Coronary artery (tissue), 2 donors: ENCODE measurements at regions not wholly inside any gene's neighbourhood (a gene's known extent, or its start where the extent isn't known, plus 50 kb on each side); places are given as distances from the start of the nearest gene placed in this dataset.
"Not testable (repeated sequence)": the region's sequence is repeated elsewhere in the genome, so short reads cannot be mapped to it uniquely, and the experiment has no call there.

Experiments used
- DNase-seq: peaks from one replicate; pipeline ENCODE4 v3.0.0-alpha.2; 2017; ENCODE audit warnings: low spot score
- H3K27ac ChIP-seq, 2 donors: fragments of 200-600 bp; sonication (generic); one replicate each; pipeline ENCODE4 v1.5.1; 2016 to 2019
- H3K4me3 ChIP-seq: fragments of 200-600 bp; sonication (generic); 2 replicates; pipeline ENCODE4 v1.5.1; 2016; ENCODE audit warnings: mild to moderate bottlenecking, moderate library complexity
- TF ChIP-seq, protein P1 (sequence below): fragments of 200-600 bp; sonication (generic); IDR thresholded peaks from one replicate; pipeline ENCODE4 v1.5.1; 2019; ENCODE audit warnings: antibody characterized with exemption

DNA sequence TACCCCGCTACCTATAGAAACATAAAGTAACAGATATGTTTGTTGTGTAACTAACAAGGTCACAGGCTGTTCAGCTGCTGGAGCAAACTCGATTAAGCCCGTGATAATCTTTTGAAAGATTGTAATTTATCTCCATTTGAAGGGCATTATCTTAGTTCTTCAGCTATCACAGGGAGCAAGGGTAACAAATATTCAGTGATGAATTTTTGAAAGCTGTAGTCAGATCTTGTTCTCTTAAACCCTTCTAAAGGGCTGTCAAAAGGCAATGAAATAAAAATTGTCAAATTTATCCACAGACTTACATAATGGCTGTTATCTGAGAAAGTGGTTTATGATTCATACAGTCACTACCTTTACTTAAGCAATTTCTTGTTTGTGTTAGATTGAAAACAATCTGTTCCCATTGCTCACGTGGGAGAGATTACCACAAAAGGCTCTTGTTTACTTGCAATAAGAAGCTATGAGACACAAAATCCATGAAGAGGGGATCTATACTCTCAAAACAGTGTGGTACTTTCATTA lies 78.3 kb upstream of the ZNF608 start:
- H3K4me3 ChIP-seq: no peak overlapping the region

DNA sequence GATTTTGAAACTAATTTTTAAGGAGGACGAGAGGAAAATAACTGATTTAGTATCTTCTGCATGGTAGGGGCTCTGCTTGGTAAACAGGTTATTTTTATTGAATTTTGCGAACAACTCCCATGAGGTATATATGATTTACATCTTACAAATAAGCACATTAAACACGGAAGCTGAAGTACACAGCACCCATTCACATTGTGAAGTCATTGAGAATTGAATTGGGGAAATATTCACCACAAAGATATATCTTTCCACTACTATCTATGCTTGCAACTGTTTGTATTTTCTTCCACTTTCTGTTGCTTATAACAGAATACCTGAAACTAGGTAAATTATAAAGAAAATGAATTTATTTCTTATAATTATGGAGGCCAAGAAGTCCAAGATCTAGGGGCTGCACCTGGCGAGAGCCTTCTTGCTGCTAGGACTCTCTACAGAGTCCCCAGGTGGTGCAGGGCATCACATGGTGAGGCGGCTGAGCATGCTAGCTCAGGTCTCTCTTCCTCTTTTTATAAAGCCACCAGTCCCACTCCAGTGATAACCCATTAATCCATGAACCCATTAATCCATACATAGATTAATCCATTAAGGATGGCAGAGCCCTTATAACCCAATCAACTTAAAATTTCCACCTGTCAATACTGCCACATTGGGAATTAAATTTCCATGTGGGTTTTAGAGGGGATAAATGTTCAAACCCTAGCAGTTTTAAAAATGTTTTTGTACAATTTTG lies 79.0 kb upstream of the ZNF608 start:
- no peak for DNase-seq
- TF ChIP-seq, protein P1, sequence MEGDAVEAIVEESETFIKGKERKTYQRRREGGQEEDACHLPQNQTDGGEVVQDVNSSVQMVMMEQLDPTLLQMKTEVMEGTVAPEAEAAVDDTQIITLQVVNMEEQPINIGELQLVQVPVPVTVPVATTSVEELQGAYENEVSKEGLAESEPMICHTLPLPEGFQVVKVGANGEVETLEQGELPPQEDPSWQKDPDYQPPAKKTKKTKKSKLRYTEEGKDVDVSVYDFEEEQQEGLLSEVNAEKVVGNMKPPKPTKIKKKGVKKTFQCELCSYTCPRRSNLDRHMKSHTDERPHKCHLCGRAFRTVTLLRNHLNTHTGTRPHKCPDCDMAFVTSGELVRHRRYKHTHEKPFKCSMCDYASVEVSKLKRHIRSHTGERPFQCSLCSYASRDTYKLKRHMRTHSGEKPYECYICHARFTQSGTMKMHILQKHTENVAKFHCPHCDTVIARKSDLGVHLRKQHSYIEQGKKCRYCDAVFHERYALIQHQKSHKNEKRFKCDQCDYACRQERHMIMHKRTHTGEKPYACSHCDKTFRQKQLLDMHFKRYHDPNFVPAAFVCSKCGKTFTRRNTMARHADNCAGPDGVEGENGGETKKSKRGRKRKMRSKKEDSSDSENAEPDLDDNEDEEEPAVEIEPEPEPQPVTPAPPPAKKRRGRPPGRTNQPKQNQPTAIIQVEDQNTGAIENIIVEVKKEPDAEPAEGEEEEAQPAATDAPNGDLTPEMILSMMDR: no peak
- Histone ChIP-seq H3K27ac (no peak overlapping the region), H3K4me3 (no peak overlapping the region)

More for the DNA sequence above, 78.3 kb upstream of the ZNF608 start:
- H3K27ac ChIP-seq: no peak overlapping the region
- TF ChIP-seq, protein P1: no peak
- DNase-seq: no peak

DNA sequence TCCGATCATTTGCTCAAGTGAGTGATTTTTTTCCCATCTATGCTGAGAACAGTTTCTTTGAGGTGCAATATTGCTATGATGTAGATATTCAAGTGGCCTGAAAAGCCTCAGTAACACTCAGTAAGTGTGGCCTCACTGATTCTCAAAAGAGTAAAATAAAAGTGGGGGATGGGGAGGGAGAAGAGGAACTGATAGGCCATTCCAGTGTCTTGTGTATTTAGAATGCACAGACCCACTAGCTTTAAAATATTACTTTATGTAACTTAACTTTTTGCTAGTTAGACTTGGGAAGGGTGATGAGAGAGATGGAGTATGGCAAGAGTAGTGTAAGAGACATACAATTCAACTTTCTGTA lies 79.5 kb upstream of the ZNF608 start:
- H3K27ac ChIP-seq: no peak overlapping the region
- H3K4me3 ChIP-seq: no peak overlapping the region
- DNase-seq: no peak
- TF ChIP-seq, protein P1: no peak

DNA sequence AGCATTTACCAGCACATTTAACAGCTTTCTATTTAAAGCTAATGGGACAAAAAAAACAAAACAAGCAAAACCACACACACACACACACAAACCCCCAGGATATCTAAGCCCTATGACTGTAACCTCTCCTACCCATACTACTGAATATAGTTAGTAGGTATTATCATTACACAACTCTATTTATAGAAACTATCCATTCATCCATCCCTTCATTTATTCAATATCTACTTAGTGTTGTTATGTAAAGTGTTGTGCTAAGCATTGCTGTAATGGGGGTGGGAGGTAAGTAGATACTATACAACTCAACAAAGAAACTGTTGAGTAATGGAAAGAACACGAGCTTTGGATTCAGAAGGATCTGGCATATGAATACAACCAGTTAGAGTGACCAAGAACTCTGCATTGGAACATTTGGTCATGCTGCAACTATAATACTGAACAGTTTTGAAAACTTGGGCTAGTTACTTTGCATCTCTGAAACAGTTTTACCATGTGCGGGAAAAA lies 82.3 kb upstream of the ZNF608 start:
- Histone ChIP-seq H3K4me3 (no peak overlapping the region), H3K27ac (no peak overlapping the region)
- TF ChIP-seq, protein P1: no peak
- DNase-seq: no peak

DNA sequence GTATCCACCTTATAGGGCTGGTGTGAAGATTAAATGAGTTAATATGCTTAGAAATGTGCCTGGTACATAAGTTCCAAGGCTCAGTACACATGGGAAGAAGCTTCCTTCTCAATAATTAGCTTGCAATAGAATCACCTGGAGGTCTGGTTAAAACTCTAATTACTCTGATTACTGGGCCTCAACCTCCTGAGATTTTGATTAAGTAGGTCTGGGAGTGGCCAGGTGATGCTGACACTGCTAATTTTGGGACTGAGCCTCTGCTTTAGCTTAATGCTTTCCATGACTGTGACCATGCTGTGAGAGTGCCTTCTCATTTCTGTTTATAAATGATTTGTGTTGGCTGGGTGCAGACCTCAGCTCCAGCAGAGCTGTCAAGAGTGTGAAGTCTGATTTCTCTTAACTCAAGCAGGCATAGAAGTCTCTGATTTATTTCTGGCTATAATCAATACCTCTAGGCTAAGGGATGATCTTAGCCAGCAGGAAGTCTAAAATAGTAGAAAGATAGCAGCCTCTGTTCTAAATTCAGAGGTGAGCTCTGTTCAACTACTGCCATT lies 85.3 kb upstream of the ZNF608 start:
- DNase-seq: no peak
- TF ChIP-seq, protein P1: no peak
- Histone ChIP-seq H3K4me3 (no peak overlapping the region), H3K27ac (no peak overlapping the region)

DNA sequence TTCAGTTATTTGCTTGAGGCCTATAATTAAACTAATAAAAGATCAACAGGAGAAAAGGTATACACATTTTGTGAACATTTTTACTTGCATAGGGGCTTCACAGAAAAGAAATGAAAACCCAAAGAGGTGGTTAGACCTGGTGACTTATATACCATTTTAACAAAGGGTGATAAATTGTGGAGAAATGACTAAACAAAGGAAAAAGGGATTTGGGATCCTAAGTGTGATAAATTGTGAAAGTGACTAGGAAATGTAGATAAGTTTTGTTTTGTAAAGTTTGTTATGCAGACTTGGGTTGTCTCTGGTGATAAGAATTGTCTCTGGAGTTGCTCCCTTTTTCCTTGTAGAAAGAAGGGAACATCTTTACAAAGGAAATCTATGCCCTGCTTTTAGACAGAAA lies 86.1 kb upstream of the ZNF608 start:
- TF ChIP-seq, protein P1: no peak
- no peak for DNase-seq
- Histone ChIP-seq H3K27ac (no peak overlapping the region), H3K4me3 (no peak overlapping the region)

DNA sequence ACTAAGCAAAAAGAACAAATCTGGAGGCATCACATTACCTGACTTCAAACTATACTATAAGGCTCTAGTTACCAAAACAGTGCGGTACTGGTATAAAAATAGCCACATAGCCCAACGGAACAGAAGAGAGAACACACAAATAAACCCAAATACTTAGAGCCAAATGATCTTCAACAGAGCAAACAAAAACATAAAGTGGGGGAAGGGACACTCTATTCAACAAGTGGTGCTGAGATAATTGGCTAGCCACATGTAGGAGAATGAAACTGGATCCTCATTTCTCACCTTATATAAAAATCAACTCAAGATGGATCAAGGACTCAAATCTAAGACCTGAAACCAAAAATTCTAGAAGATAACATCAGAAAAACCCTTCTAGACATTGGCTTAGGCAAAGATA lies 89.9 kb upstream of the ZNF608 start:
- not testable (repeated sequence) for H3K4me3 ChIP-seq, H3K27ac ChIP-seq, DNase-seq
